H1 (cell line): ENCODE measurements at regions not wholly inside any gene's neighbourhood (a gene's known extent, or its start where the extent isn't known, plus 50 kb on each side); places are given as distances from the start of the nearest gene placed in this dataset.

Experiments used
- SRF ChIP-seq: IDR thresholded peaks from 2 replicates; pipeline ENCODE4 v1.6.1; 2011; ENCODE audit warnings: mild to moderate bottlenecking, low read depth, low read length, moderate library complexity

DNA sequence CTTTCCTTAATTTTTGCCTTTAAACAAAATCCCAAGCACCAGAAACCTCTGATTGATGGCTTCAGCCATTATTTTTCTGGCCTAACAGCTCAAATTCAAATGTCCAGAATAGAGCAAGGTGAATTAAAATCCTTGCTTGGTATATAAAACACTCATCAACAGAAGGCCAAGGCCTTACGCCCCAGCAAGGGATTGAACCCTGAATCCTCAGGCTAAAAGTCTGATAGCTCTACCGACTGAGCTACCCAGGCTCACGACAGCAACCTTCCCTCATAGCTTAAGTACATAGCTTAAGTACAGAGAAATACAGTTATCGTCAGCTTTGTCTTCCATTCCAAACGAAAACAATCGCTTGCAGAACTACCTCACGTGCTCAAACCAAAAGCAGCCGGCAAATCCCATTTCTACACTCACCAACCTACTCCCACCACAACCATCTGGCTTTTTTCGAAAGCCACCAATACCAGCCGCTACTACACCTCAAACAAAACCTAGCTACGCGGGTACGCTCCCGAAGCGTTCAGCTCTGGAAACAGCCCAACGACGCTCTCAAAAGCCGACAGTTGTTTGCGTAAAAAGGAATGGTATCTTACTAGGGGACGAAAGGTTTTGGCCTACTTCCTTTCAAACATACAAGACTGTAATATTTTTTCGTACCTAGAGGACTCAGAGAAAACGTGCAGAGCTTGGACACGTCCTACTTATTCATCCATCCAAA, 167.5 kb downstream of the GPX5 start (continued):
- TF ChIP-seq SRF = no peak
- TF ChIP-seq, all 59 proteins: peak for 6
